GM23338 (cell line): ENCODE measurements at regions not wholly inside any gene's neighbourhood (a gene's known extent, or its start where the extent isn't known, plus 50 kb on each side); places are given as distances from the start of the nearest gene placed in this dataset.

ENCODE experiments used
- CREB1 ChIP-seq: fragments of 250-450 bp; sonication (Bioruptor Pico); IDR thresholded peaks from 2 replicates; pipeline ENCODE4 v1.5.0; 2020; ENCODE audit warnings: low read depth, mild to moderate bottlenecking, moderate library complexity
- EZH2 ChIP-seq: fragments of 200-600 bp; sonication (generic); IDR thresholded peaks from one replicate; pipeline ENCODE4 v1.8.0; 2017; ENCODE audit warnings: antibody characterized with exemption, mild to moderate bottlenecking, low read depth; ENCODE audit not compliant: unreplicated experiment
- POLR2AphosphoS5 ChIP-seq: IDR thresholded peaks from 2 replicates; pipeline ENCODE4 v1.6.1; 2016; ENCODE audit warnings: antibody characterized with exemption, low read depth
- TF ChIP-seq, protein P1 (sequence below), 2 experiments: fragments of 200-600 bp in 1 of 2; sonication (generic) in 1 of 2; conservative IDR thresholded peaks; 2 replicates each; pipeline versions ENCODE4 v1.5.1 to v1.6.1; 2016 to 2017; ENCODE audit warnings: antibody characterized with exemption in 2 of 2, low read depth in 2 of 2, mild to moderate bottlenecking in 2 of 2, moderate library complexity in 1 of 2

DNA sequence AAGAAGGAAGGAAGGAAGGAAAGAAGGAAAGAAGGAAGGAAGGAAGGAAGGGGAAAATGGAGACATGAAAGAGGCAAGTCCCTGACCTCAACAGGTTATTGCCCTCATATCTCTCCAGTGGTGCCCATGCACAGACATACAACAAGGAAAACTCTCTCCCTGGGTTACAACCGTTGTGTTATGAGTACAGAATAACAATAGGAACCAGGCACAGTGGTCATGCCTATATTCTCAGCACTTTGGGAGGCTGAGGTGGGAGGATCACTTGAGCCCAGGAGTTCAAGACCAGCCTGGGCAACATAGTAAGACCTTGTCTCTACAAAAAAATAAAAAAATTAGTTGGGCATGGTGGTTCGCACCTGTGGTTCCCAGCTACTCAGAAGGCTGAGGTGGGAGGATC lies 139.4 kb upstream of the HMGA2 start:
- TF ChIP-seq EZH2, result no peak
- TF ChIP-seq, protein P1, sequence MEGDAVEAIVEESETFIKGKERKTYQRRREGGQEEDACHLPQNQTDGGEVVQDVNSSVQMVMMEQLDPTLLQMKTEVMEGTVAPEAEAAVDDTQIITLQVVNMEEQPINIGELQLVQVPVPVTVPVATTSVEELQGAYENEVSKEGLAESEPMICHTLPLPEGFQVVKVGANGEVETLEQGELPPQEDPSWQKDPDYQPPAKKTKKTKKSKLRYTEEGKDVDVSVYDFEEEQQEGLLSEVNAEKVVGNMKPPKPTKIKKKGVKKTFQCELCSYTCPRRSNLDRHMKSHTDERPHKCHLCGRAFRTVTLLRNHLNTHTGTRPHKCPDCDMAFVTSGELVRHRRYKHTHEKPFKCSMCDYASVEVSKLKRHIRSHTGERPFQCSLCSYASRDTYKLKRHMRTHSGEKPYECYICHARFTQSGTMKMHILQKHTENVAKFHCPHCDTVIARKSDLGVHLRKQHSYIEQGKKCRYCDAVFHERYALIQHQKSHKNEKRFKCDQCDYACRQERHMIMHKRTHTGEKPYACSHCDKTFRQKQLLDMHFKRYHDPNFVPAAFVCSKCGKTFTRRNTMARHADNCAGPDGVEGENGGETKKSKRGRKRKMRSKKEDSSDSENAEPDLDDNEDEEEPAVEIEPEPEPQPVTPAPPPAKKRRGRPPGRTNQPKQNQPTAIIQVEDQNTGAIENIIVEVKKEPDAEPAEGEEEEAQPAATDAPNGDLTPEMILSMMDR (conservative IDR thresholded peaks at IDR 0.05; ENCODE audit: low read depth in 2 of 2), result no peak
- TF ChIP-seq CREB1 (CRISPR knock-in tag), result no peak
- TF ChIP-seq POLR2AphosphoS5, result no peak
